ENCODE measurements at regions not wholly inside any gene's neighbourhood (a gene's known extent, or its start where the extent isn't known, plus 50 kb on each side); places are given as distances from the start of the nearest gene placed in this dataset.

DNA sequence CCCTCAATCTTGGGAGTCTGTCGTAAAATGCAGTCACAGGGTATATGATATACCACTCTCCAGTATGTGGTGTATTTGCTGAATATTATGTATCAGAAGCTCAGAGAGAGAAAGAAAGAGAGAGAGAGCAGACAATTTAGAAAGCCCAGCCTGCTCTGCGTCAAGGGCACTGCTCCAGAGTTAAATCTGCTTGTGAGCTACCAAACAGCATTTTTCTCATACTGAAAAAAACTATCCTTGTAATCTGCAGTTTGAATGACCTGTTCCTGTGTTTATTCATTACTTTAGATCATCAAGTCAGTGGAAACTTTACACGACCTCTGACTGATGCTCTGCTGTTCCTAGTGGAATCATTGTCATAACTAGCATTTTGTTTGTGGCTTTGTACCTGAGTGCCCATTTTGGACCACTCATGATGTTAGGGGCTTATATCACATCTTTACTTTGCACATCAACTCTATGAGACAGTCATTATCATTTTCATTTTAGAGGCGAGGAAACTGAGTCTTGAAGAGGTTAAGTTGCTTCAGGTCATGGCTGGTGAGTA lies 89.2 kb upstream of the PELI1 start:
- TF ChIP-seq POLR2A (IDR thresholded peaks at IDR 0.05; ENCODE audit: low read depth, low read length) (no peak), POLR2AphosphoS5 (IDR thresholded peaks at IDR 0.05; ENCODE audit: low read depth, low read length) (no peak), POU2F2 (IDR thresholded peaks at IDR 0.05; ENCODE audit: low read depth, low read length) (no peak), TAF1 (IDR thresholded peaks at IDR 0.05; ENCODE audit: low read depth, low read length) (no peak), PAX5 (IDR thresholded peaks at IDR 0.05; ENCODE audit: insufficient read depth, low read length, severe bottlenecking) (no peak)
